Stimulated activated CD8-positive, alpha-beta memory T cell treated with anti-CD3 and anti-CD28 coated beads, Interleukin-7, amount 100 ng/mL, for 1 hour (primary cell): ENCODE measurements at regions not wholly inside any gene's neighbourhood (a gene's known extent, or its start where the extent isn't known, plus 50 kb on each side); places are given as distances from the start of the nearest gene placed in this dataset.
"Not testable (repeated sequence)": the region's sequence is repeated elsewhere in the genome, so short reads cannot be mapped to it uniquely, and the experiment has no call there.

ENCODE experiments used
- DNase-seq, 2 donors: peaks; one replicate each; pipeline ENCODE4 v3.0.0-alpha.2; 2020; ENCODE audit warnings: low read depth in 2 of 2

DNA sequence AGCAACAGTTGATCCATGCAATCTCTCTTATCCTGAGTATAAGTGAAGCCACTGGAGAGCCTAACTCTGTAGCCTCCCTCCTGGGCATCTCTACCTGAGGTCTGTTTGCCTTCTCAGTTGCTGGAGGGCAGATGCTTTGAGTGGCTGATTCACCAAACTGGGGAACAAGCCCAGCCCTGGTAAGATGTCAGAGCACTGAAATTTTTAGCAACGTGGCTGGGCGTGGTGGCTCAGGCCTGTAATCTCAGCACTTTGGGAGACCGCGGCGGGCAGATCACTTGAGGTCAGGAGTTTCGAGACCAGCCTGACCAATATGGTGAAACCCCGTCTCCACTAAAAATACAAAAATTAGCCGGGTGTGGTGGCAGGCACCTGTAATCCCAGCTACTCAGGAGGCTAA is 812.0 kb upstream of the EEF2KMT start:
- DNase-seq, result not testable (repeated sequence)

GRCh38 chr16:5907544-5907943 is 809.9 kb upstream of the EEF2KMT start:
- no peak for DNase-seq

DNA sequence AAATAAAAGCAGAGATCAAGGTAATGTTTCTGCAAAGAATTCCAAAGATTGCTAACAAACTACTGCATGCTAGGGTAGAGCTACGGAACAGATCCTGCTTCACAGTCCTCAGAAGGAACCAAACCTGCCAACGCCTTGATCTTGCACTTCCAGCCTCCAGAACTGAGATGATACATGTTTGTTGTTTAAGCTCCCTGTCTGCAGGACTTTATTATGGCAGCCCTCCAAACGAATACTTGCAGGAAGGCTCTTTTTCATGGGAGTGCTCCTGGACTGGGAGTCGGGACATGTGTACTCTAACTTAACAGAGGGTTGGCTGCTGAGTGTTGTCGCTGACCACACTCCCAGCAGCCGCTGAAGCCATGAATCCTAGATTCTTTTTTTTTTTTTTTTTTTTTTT is 808.8 kb upstream of the EEF2KMT start:
- no peak for DNase-seq

GRCh38 chr16:5905935-5906334 is 808.3 kb upstream of the EEF2KMT start:
- no peak for DNase-seq

DNA sequence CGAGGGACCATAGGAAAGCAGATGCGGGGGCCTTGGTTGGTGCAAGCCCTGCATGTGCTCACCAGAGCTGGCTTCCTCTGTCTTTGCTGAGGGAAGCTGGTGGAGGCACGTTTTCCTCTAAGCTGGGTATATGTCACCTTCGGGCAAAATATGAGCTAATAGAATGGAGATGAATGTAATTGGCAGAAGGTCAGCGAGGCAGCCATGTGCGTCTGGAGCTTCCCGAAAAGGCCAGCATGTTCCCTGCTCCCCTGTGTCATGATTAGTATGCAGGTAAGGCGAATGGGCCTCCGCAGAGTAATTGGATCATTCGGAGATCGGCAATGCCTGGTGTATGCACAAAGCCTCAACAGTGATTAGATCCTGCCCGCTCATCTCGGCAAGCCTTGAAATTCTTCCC is 806.2 kb upstream of the EEF2KMT start:
- DNase-seq, result no peak

DNA sequence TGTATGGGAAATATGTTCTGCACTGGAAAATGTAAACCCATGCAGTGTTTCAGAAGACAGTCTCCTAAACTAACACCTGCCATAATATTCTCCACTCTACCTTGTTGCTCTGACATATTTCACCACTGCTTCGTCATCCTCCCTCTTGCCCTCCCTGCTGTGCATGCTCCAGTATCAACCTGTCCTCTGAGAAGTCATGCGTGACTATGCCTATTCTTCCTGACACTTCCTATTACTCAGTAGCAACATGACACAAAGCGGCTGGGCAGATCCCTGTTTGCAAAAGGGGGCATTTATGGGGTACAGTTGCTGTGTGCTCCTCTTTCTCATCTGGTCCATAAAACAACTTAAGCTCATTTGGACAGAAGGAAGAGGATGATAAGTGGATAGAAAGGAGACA is 805.6 kb upstream of the EEF2KMT start:
- DNase-seq, result no peak

DNA sequence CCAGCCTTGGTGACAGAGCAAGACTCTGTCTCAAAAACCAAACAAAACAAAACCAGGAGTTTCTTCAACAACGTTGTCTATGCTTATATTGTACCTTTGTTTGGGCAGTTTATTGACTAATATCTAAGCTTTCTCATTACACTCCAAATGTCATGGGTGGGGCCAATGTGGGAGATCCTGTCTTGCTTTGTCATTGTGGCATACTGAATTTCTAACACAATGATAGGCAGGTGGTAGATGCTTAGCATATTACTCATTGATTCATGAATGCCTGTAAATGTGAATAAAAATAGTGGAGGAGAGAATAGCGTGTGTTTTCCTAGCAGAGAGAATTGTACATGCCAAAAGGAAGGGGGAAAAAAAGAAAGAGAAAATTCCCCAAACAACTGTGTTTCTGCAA is 802.5 kb upstream of the EEF2KMT start:
- DNase-seq, result no peak

DNA sequence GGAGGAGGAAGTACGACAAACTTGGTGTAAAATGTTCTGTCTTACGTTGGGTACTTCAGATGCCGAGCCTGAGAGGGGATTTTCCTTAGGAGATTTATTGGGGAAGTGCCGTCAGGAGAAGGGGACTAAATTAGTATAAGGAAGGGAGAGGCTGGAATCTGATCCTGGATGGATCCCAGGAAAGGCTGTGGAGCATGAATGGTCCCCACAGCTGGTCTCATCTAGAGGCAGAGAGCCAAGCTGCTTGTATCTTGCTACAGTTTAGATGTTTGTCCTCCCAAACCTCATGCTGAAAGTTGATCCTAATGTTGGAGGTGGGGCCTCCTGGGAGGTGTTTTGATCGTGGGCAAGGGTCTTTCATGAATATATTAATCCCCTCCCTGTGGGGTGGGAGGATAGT is 798.4 kb upstream of the EEF2KMT start:
- no peak for DNase-seq

- DNase-seq, result no peak
These were observed 797.5 kb upstream of the EEF2KMT start for GRCh38 chr16:5895137-5895536.

GRCh38 chr16:5891296-5891695 is 793.7 kb upstream of the EEF2KMT start:
- DNase-seq, result no peak

- no peak for DNase-seq
These were observed 787.9 kb upstream of the EEF2KMT start for GRCh38 chr16:5885521-5885920.

GRCh38 chr16:5884996-5885395 is 787.4 kb upstream of the EEF2KMT start:
- no peak for DNase-seq

- no peak for DNase-seq
These were observed 786.7 kb upstream of the EEF2KMT start for GRCh38 chr16:5884339-5884738.

GRCh38 chr16:5882087-5882640 is 784.6 kb upstream of the EEF2KMT start:
- no peak for DNase-seq

GRCh38 chr16:5875416-5875815 is 777.8 kb upstream of the EEF2KMT start:
- no peak for DNase-seq

- DNase-seq, result no peak
These were observed 777.3 kb upstream of the EEF2KMT start for GRCh38 chr16:5874899-5875298.

DNA sequence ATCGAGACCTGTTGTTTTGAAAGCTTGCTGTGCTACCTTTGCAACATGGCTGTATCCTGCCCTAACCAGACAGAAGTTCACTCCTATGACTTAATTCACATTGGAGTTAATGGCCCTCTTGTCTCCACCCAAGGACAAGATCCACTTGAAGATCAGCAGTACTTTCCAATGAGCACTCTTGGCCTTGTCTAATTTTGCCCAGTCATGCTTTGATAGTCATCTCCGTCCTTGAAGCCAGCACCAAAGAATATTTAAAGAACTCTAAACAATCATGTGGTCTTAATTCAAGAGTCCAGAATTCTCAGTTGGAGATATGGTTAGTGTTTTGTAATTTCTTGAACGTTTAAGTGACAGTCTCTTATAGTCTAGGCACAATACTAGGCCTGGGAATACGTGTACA is 775.6 kb upstream of the EEF2KMT start:
- DNase-seq, result no peak

GRCh38 chr16:5870886-5871691 is 773.5 kb upstream of the EEF2KMT start:
- no peak for DNase-seq

DNA sequence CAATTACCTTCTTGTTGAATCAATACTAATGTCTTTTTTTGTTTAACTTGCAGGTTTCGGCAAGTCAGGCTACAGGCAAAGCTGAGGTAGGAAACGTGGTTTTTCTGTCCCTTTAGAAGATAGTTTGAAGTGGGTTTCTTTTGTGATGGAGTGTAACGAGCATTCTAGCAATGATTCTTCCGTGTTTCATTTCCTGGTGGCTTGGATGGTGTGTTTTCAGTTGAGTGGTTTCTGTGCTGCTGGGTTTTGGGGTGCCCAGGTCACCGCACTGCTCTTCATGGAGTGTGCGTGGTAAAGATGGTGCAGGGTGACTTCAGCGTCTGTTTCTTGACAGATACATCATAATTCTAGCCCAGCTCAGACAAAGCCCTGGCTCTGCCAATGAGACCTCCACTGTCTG is 769.7 kb upstream of the EEF2KMT start:
- DNase-seq, result no peak

DNA sequence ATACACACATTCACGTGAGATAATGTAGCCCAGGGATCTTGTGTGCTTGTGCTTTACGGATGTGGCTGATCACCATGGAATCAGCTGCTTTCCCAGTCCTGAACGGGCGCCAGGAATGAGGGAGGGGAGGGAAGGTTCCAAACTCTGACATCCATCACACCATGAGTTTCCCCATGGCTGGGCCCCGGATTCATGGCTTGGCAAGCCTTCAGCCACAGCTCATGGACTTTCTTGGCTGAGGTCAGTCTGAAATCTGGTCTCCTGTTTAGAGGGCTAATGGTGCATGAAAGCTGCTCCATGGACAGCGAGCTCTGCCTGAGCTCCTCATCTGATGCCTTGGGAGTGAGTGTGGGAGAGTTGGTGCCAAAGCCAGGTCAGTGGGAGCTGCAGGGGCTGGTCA is 767.6 kb upstream of the EEF2KMT start:
- no peak for DNase-seq

GRCh38 chr16:5863071-5863606 is 765.5 kb upstream of the EEF2KMT start:
- no peak for DNase-seq

DNA sequence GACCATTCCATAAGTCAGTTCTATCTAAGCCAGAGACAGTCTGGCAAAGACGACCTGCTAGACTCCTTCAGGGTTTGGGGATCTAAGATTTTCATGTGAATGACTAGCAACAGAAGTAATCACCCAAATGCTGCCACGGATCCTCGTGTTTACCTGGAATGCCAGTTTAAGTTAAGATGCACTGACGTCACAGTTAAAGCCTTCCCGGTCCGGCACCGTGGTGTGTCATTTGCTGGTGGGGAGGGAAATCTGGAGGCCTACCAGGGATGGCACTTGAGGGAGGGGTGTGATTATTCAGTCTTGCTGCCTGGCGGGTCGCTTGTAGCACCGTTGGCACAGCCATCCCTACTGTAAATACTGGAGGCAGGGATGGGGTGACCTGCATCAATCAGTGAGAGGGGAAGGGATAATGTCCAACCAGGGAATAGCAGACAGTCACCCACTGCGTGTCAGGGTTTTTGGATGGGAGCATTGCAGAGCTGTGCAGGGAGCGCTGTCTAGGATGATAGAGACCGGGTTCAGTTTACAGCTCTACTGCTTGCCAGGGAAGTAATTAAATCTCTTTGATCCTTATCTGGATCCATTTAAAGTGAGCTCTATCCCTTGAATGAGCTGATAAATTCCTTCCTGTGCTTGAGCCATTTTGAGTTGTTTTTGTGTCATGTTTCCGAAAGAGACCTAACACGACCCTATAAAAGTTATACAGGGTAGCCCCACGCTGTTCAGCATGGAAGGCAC is 764.7 kb upstream of the EEF2KMT start:
- DNase-seq, result no peak

DNA sequence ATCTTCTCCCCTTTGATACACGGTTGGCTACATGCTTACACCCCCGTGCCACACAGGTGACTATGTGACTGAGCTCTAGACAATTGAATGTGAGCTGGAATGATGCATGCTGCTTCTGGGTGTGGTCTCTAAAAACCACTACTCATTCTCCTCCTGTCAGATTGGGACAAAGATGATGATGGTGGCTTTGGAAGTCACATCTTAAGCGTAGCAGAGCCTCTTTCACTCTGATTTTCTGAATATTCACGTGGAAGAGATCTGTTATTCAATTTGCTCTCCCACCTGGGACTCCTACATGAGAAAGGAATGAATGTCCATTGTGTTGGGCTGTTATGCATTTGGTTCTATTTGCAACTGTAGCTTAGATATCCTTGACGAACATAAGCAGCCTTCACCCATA is 763.6 kb upstream of the EEF2KMT start:
- no peak for DNase-seq
